ENCODE measurements at regions not wholly inside any gene's neighbourhood (a gene's known extent, or its start where the extent isn't known, plus 50 kb on each side); places are given as distances from the start of the nearest gene placed in this dataset.
A peak's percentile ranks its signal among the peaks of the same experiment; 100 is the strongest.
"Not testable (repeated sequence)": the region's sequence is repeated elsewhere in the genome, so short reads cannot be mapped to it uniquely, and the experiment has no call there.

GRCh38 chr5:91499943-91500531, 116.9 kb upstream of the ARRDC3 start:
- Mint-ChIP-seq H3K27ac (no peak overlapping the region), H3K4me1 (no peaks in the 10 kb centered on the region), H3K9me3 (ENCODE audit: low read depth) (no peaks in the 10 kb centered on the region), H3K36me3 (ENCODE audit: low read depth) (no peaks in the 10 kb centered on the region), H3K4me3 (no peak overlapping the region), H3K27me3 (no peaks in the 10 kb centered on the region)
- ChIA-PET POLR2A (no interaction called here), CTCF (interaction anchor here (1.2 to 2.3 kb wide), 7 partner anchors 11 to 311 kb away, joined by 3 to 9 read pairs (median 6); no protein-coding TSS in a partner anchor)
- ATAC-seq, result peak; percentile 36
- no peak for DNase-seq
- intact Hi-C loops (cut with DNase I, micrococcal nuclease), result loop anchor here (1.0 to 10.0 kb wide), 2 partner anchors 135 to 141 kb away; no protein-coding TSS in a partner anchor

GRCh38 chr5:91495699-91496098, 112.6 kb upstream of the ARRDC3 start:
- ChIA-PET CTCF (interaction anchor here (0.7 to 1.5 kb wide), 2 partner anchors 21 to 146 kb away, joined by 4 read pairs; no protein-coding TSS in a partner anchor), POLR2A (no interaction called here)
- Mint-ChIP-seq H3K27ac (no peak overlapping the region), H3K9me3 (ENCODE audit: low read depth) (no peaks in the 10 kb centered on the region), H3K27me3 (no peaks in the 10 kb centered on the region), H3K4me1 (peaks cover 9% of the 10 kb centered on the region), H3K36me3 (ENCODE audit: low read depth) (no peaks in the 10 kb centered on the region), H3K4me3 (no peak overlapping the region)
- ATAC-seq, result no peak
- intact Hi-C loops (cut with DNase I, micrococcal nuclease), result no loop called here
- no peak for DNase-seq

DNA sequence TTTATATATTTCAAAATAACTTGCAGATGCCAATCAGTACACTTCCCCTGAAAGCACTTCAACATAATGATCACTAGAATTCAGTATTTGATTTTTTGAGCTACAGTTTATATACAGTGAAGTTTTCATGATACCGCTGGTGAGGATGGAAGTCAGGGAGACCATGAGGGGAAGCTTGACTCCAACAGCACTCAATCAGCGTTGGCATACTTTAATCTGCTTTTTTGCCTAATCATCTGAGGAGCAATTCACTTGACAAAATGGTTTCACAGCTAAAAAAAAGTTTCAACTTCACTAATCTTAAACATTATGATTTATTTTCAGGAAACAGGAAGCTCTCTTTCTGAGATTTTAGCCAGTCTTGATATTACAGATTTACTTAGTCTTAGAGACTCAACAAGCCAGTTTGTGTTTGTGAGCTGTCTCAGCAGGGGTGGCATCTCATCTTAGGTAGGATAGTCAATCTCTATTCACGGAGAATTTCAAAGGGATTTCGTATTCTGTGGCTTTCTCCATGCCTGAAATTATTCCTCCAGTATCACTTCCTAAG, 111.4 kb upstream of the ARRDC3 start:
- Mint-ChIP-seq H3K27me3 (no peaks in the 10 kb centered on the region), H3K36me3 (ENCODE audit: low read depth) (no peaks in the 10 kb centered on the region), H3K9me3 (ENCODE audit: low read depth) (no peaks in the 10 kb centered on the region), H3K27ac (no peak overlapping the region), H3K4me1 (peaks cover 9% of the 10 kb centered on the region), H3K4me3 (no peak overlapping the region)
- POLR2A ChIA-PET, result no interaction called here
- intact Hi-C loops (cut with DNase I, micrococcal nuclease), result no loop called here
- CTCF ChIA-PET, result interaction anchor here (1.2 kb wide), 2 partner anchors 25 to 148 kb away, joined by 3 to 4 read pairs; no protein-coding TSS in a partner anchor
- ATAC-seq (peak; percentile 53), DNase-seq (no peak)

GRCh38 chr5:91493086-91493485, 110.0 kb upstream of the ARRDC3 start:
- no peaks in the 10 kb centered on the region for H3K27me3 Mint-ChIP-seq
- CTCF ChIA-PET, result interaction anchor here (0.9 kb wide), 1 partner anchor 561 kb away, joined by 3 read pairs; no protein-coding TSS in a partner anchor
- H3K27ac Mint-ChIP-seq, result no peak overlapping the region

GRCh38 chr5:91491229-91491628, 108.1 kb upstream of the ARRDC3 start:
- Mint-ChIP-seq H3K27me3 (no peaks in the 10 kb centered on the region), H3K4me3 (no peak overlapping the region), H3K27ac (no peak overlapping the region), H3K4me1 (peaks cover 9% of the 10 kb centered on the region), H3K9me3 (ENCODE audit: low read depth) (no peaks in the 10 kb centered on the region), H3K36me3 (ENCODE audit: low read depth) (no peaks in the 10 kb centered on the region)
- CTCF ChIA-PET, result interaction anchor here (0.8 to 0.9 kb wide), 2 partner anchors 12 to 150 kb away, joined by 3 to 4 read pairs; no protein-coding TSS in a partner anchor
- ATAC-seq, result no peak
- POLR2A ChIA-PET, result interaction anchor here (0.6 to 0.7 kb wide), 2 partner anchors 304 to 357 kb away, joined by 3 to 4 read pairs; no protein-coding TSS in a partner anchor
- no peak for DNase-seq
- intact Hi-C loops (cut with DNase I, micrococcal nuclease), result no loop called here

More at GRCh38 chr5:91493086-91493485, 110.0 kb upstream of the ARRDC3 start:
- no peaks in the 10 kb centered on the region for H3K9me3 Mint-ChIP-seq (ENCODE audit: low read depth)
- no peak for DNase-seq
- H3K4me1 Mint-ChIP-seq, result peaks cover 9% of the 10 kb centered on the region
- ATAC-seq, result no peak
- intact Hi-C loops (cut with DNase I, micrococcal nuclease), result no loop called here
- no peak overlapping the region for H3K4me3 Mint-ChIP-seq
- H3K36me3 Mint-ChIP-seq (ENCODE audit: low read depth), result no peaks in the 10 kb centered on the region
- POLR2A ChIA-PET, result no interaction called here

- peaks cover 9% of the 10 kb centered on the region for H3K4me1 Mint-ChIP-seq
- H3K27ac Mint-ChIP-seq, result no peak overlapping the region
- CTCF ChIA-PET, result interaction anchor here (0.9 to 1.5 kb wide), 2 partner anchors 9 to 24 kb away, joined by 3 to 7 read pairs; no protein-coding TSS in a partner anchor
- no peak for DNase-seq
- intact Hi-C loops (cut with DNase I, micrococcal nuclease), result no loop called here
- no peaks in the 10 kb centered on the region for H3K36me3 Mint-ChIP-seq (ENCODE audit: low read depth)
- ATAC-seq, result no peak
- no peaks in the 10 kb centered on the region for H3K9me3 Mint-ChIP-seq (ENCODE audit: low read depth)
- H3K27me3 Mint-ChIP-seq, result no peaks in the 10 kb centered on the region
- POLR2A ChIA-PET, result no interaction called here
- H3K4me3 Mint-ChIP-seq, result no peak overlapping the region
Measured at GRCh38 chr5:91490316-91490715, 107.2 kb upstream of the ARRDC3 start.

- ChIA-PET POLR2A (no interaction called here), CTCF (no interaction called here)
- peaks cover 2% of the 10 kb centered on the region for H3K4me1 Mint-ChIP-seq
- H3K9me3 Mint-ChIP-seq (ENCODE audit: low read depth), result no peaks in the 10 kb centered on the region
- intact Hi-C loops (cut with DNase I, micrococcal nuclease), result no loop called here
- no peak overlapping the region for H3K4me3 Mint-ChIP-seq
- H3K36me3 Mint-ChIP-seq (ENCODE audit: low read depth), result no peaks in the 10 kb centered on the region
- H3K27me3 Mint-ChIP-seq, result no peaks in the 10 kb centered on the region
- DNase-seq (no peak), ATAC-seq (no peak)
- H3K27ac Mint-ChIP-seq, result no peak overlapping the region
Measured at GRCh38 chr5:91487420-91487819, 104.3 kb upstream of the ARRDC3 start.

- ChIA-PET CTCF (interaction anchor here (1.2 kb wide), 1 partner anchor 12 kb away, joined by 3 read pairs; no protein-coding TSS in a partner anchor), POLR2A (no interaction called here)
- DNase-seq, result no peak
- no peaks in the 10 kb centered on the region for H3K4me1 Mint-ChIP-seq
- no peak overlapping the region for H3K27ac Mint-ChIP-seq
- H3K4me3 Mint-ChIP-seq, result no peak overlapping the region
- no peak for ATAC-seq
- no peaks in the 10 kb centered on the region for H3K27me3 Mint-ChIP-seq
- H3K36me3 Mint-ChIP-seq (ENCODE audit: low read depth), result no peaks in the 10 kb centered on the region
- no peaks in the 10 kb centered on the region for H3K9me3 Mint-ChIP-seq (ENCODE audit: low read depth)
- intact Hi-C loops (cut with DNase I, micrococcal nuclease), result no loop called here
Measured at GRCh38 chr5:91486638-91487037, 103.5 kb upstream of the ARRDC3 start.

GRCh38 chr5:91484662-91485061, 101.5 kb upstream of the ARRDC3 start:
- DNase-seq, result no peak
- no peaks in the 10 kb centered on the region for H3K4me1 Mint-ChIP-seq
- ATAC-seq, result no peak
- POLR2A ChIA-PET, result no interaction called here
- H3K4me3 Mint-ChIP-seq, result no peak overlapping the region
- intact Hi-C loops (cut with DNase I, micrococcal nuclease), result no loop called here
- CTCF ChIA-PET, result interaction anchor here (0.9 to 1.1 kb wide), 2 partner anchors 13 to 50 kb away, joined by 3 read pairs; no protein-coding TSS in a partner anchor
- no peaks in the 10 kb centered on the region for H3K27me3 Mint-ChIP-seq
- no peaks in the 10 kb centered on the region for H3K36me3 Mint-ChIP-seq (ENCODE audit: low read depth)
- H3K9me3 Mint-ChIP-seq (ENCODE audit: low read depth), result no peaks in the 10 kb centered on the region
- no peak overlapping the region for H3K27ac Mint-ChIP-seq

DNA sequence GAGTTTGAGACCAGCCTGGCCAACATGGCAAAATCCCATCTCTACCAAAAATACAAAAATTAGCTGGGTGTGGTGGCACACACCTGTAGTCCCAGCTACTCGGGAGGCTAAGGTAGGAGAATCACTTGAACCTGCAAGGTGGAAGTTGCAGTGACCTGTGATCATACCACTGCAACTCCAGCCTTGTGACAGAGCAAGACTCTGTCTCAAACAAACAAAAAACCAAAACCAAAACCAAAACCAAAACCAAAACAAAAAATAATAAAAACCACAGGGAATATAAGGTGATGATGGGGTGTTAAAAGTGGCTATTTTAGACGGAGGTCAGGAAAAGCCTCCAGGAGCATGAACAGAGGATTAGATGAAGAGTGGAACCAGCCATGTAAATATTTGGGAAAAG, 96.3 kb upstream of the ARRDC3 start:
- H3K36me3 Mint-ChIP-seq (ENCODE audit: low read depth); H3K4me3 Mint-ChIP-seq; CTCF ChIA-PET; H3K27ac Mint-ChIP-seq; H3K4me1 Mint-ChIP-seq; POLR2A ChIA-PET; H3K27me3 Mint-ChIP-seq; intact Hi-C loops (cut with DNase I, micrococcal nuclease); H3K9me3 Mint-ChIP-seq (ENCODE audit: low read depth); ATAC-seq; DNase-seq: not testable (repeated sequence)

DNA sequence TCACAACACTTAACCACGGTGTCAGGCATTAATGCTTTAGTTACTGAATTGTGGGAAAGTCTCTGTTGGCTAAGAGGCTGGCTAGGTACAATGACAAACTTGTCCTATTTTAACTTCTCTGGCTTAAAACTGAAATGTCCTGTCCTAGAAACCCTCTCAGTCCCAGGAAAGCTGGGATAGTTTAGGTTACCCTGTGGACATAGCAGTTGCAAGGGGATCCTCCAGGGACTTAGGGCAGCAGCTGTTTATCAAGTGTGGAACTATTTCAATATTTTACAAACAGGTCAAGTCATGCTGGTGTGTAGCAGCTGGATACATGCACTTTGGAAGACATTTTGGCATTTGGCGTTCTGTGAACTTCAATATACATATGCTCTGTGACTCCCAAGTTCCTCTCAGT, 95.0 kb upstream of the ARRDC3 start:
- intact Hi-C loops (cut with DNase I, micrococcal nuclease), result no loop called here
- Mint-ChIP-seq H3K4me1 (no peaks in the 10 kb centered on the region), H3K4me3 (no peak overlapping the region), H3K27me3 (no peaks in the 10 kb centered on the region), H3K36me3 (ENCODE audit: low read depth) (no peaks in the 10 kb centered on the region), H3K9me3 (ENCODE audit: low read depth) (no peaks in the 10 kb centered on the region), H3K27ac (no peak overlapping the region)
- ATAC-seq (no peak), DNase-seq (no peak)
- CTCF ChIA-PET, result no interaction called here
- POLR2A ChIA-PET, result no interaction called here

DNA sequence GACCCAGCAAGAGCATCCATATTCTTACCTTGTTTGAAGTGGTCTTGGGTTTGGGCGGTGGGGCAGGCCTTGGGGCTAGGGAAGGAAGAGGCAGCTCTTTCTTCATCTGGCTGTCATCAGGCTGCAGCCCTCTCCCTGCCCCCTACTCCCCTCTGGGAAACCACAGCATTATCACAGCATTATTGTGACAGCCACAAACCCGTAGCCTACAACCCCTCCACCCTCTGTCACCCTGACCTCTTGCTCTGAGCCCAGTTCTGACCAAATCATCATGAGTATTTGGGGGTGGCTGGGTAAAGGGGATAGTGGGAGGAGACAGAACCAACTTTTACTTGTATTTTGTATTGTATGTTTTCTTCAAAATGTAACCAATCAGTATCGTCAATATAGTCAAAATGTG, 94.3 kb upstream of the ARRDC3 start:
- Mint-ChIP-seq H3K4me1 (no peaks in the 10 kb centered on the region), H3K27me3 (no peaks in the 10 kb centered on the region), H3K36me3 (ENCODE audit: low read depth) (no peaks in the 10 kb centered on the region), H3K9me3 (ENCODE audit: low read depth) (no peaks in the 10 kb centered on the region), H3K27ac (no peak overlapping the region), H3K4me3 (no peak overlapping the region)
- ATAC-seq (no peak), DNase-seq (no peak)
- intact Hi-C loops (cut with DNase I, micrococcal nuclease), result no loop called here
- ChIA-PET POLR2A (no interaction called here), CTCF (no interaction called here)

All from activated CD4-positive, alpha-beta T cell treated with anti-CD3 and anti-CD28 coated beads for 36 hours (primary cell).